ENCODE measurements at regions not wholly inside any gene's neighbourhood (a gene's known extent, or its start where the extent isn't known, plus 50 kb on each side); places are given as distances from the start of the nearest gene placed in this dataset.
"Not testable (repeated sequence)": the region's sequence is repeated elsewhere in the genome, so short reads cannot be mapped to it uniquely, and the experiment has no call there.

GRCh38 chr2:126145752-126146151 lies 510.2 kb upstream of the GYPC start:
- no peak overlapping the region for H3K4me3 ChIP-seq (ENCODE audit: low read length)
- DNase-seq (no peak), ATAC-seq (no peak)
- ChIA-PET POLR2A (ENCODE audit: unreplicated experiment) (no interaction called here), CTCF (no interaction called here)
- no peaks in the 10 kb centered on the region for H3K36me3 ChIP-seq (ENCODE audit: low read depth, low read length)
- intact Hi-C loops (cut with micrococcal nuclease), result no loop called here
- H3K27ac ChIP-seq (ENCODE audit: low read length), result no peak overlapping the region
- no peaks in the 10 kb centered on the region for H3K9me2 ChIP-seq (replicated peaks; ENCODE audit: low read length)
- H3K79me2 ChIP-seq (ENCODE audit: low read length), result no peaks in the 10 kb centered on the region
- no peaks in the 10 kb centered on the region for H3K27me3 ChIP-seq (ENCODE audit: low read length)
- H3F3A ChIP-seq (ENCODE audit: low read length, unreplicated experiment), result no peaks in the 10 kb centered on the region
- no peaks in the 10 kb centered on the region for H4K20me1 ChIP-seq (ENCODE audit: low read length)
- no peak overlapping the region for H3K4me2 ChIP-seq (ENCODE audit: low read length)
- TF ChIP-seq CTCF (conservative IDR thresholded peaks at IDR 0.05; ENCODE audit: low read depth, low read length), result no peak
- TF ChIP-seq EZH2 (IDR thresholded peaks at IDR 0.05; ENCODE audit: low read length, unreplicated experiment), result no peak
- TF ChIP-seq EZH2phosphoT487 (IDR thresholded peaks at IDR 0.05; ENCODE audit: borderline replicate concordance, low read length), result no peak
- peaks cover 11% of the 10 kb centered on the region for H3K9me3 ChIP-seq (ENCODE audit: low read length)
- no peak overlapping the region for H3K9ac ChIP-seq (ENCODE audit: low read length)
- no peak overlapping the region for H2AFZ ChIP-seq (ENCODE audit: low read length)
- H3K4me1 ChIP-seq (ENCODE audit: insufficient read depth, low read length), result no peaks in the 10 kb centered on the region
- BruUV-seq (replicated peaks), result no TSS peak

GRCh38 chr2:126154256-126154785 lies 501.6 kb upstream of the GYPC start:
- Histone ChIP-seq H3K79me2 (ENCODE audit: low read length) (no peaks in the 10 kb centered on the region), H3K27me3 (ENCODE audit: low read length) (no peaks in the 10 kb centered on the region), H3K9me2 (replicated peaks; ENCODE audit: low read length) (no peaks in the 10 kb centered on the region), H3K36me3 (ENCODE audit: low read depth, low read length) (no peaks in the 10 kb centered on the region), H3K9me3 (ENCODE audit: low read length) (0 out of 2 replicates have a peak, but pooled peaks cover 8% of the 10 kb centered on the region), H3K9ac (ENCODE audit: low read length) (no peak overlapping the region), H3K27ac (ENCODE audit: low read length) (no peak overlapping the region), H4K20me1 (ENCODE audit: low read length) (no peaks in the 10 kb centered on the region), H3K4me3 (ENCODE audit: low read length) (no peak overlapping the region), H3F3A (ENCODE audit: low read length, unreplicated experiment) (no peaks in the 10 kb centered on the region), H3K4me1 (ENCODE audit: insufficient read depth, low read length) (no peaks in the 10 kb centered on the region), H3K4me2 (ENCODE audit: low read length) (no peak overlapping the region), H2AFZ (ENCODE audit: low read length) (no peak overlapping the region)
- POLR2A ChIA-PET (ENCODE audit: unreplicated experiment), result no interaction called here
- intact Hi-C loops (cut with micrococcal nuclease), result no loop called here
- DNase-seq (no peak), ATAC-seq (no peak)
- CTCF ChIA-PET, result no interaction called here
- BruUV-seq (replicated peaks), result no TSS peak
- TF ChIP-seq CTCF (conservative IDR thresholded peaks at IDR 0.05; ENCODE audit: low read depth, low read length) (no peak), EZH2phosphoT487 (IDR thresholded peaks at IDR 0.05; ENCODE audit: borderline replicate concordance, low read length) (no peak), EZH2 (IDR thresholded peaks at IDR 0.05; ENCODE audit: low read length, unreplicated experiment) (no peak)

GRCh38 chr2:126160950-126161349 lies 495.0 kb upstream of the GYPC start:
- H3K4me3 ChIP-seq (ENCODE audit: low read length), result not testable (repeated sequence)

More at GRCh38 chr2:126160950-126161349, 495.0 kb upstream of the GYPC start:
- H2AFZ ChIP-seq (ENCODE audit: low read length); H3K9ac ChIP-seq (ENCODE audit: low read length); BruUV-seq (replicated peaks); H3F3A ChIP-seq (ENCODE audit: low read length, unreplicated experiment); intact Hi-C loops (cut with micrococcal nuclease); H4K20me1 ChIP-seq (ENCODE audit: low read length); H3K9me2 ChIP-seq (replicated peaks; ENCODE audit: low read length); H3K79me2 ChIP-seq (ENCODE audit: low read length); H3K27me3 ChIP-seq (ENCODE audit: low read length); H3K4me2 ChIP-seq (ENCODE audit: low read length); H3K9me3 ChIP-seq (ENCODE audit: low read length); H3K36me3 ChIP-seq (ENCODE audit: low read depth, low read length); DNase-seq; POLR2A ChIA-PET (ENCODE audit: unreplicated experiment); H3K4me1 ChIP-seq (ENCODE audit: insufficient read depth, low read length); CTCF ChIA-PET; H3K27ac ChIP-seq (ENCODE audit: low read length); ATAC-seq: not testable (repeated sequence)
